DOHH2 (cell line): ENCODE measurements at regions not wholly inside any gene's neighbourhood (a gene's known extent, or its start where the extent isn't known, plus 50 kb on each side); places are given as distances from the start of the nearest gene placed in this dataset.
"Not testable (repeated sequence)": the region's sequence is repeated elsewhere in the genome, so short reads cannot be mapped to it uniquely, and the experiment has no call there.

ENCODE experiments used
- H3F3A ChIP-seq: fragments of 200-600 bp; sonication (generic), shearing (Covaris generic); 2 replicates; pipeline ENCODE4 v1.6.0; 2016; ENCODE audit warnings: antibody characterized with exemption, mild to moderate bottlenecking; ENCODE audit not compliant: control insufficient read depth, insufficient read depth
- H3K27ac ChIP-seq: fragments of 200-600 bp; sonication (generic); 2 replicates; pipeline ENCODE4 v1.5.1; 2014; ENCODE audit warnings: low read depth, mild to moderate bottlenecking, low read length, moderate library complexity
- H3K27me3 ChIP-seq: fragments of 200-600 bp; sonication (generic); 2 replicates; pipeline ENCODE4 v1.6.1; 2014; ENCODE audit warnings: mild to moderate bottlenecking, low read length, mixed read lengths; ENCODE audit not compliant: control insufficient read depth
- H3K36me3 ChIP-seq: fragments of 200-600 bp; sonication (generic); 2 replicates; pipeline ENCODE4 v1.6.1; 2014; ENCODE audit warnings: mild to moderate bottlenecking, low read length, moderate library complexity, mixed read lengths; ENCODE audit not compliant: control insufficient read depth
- H3K4me1 ChIP-seq: fragments of 200-600 bp; sonication (generic); 2 replicates; pipeline ENCODE4 v1.6.1; 2014; ENCODE audit warnings: mild to moderate bottlenecking, low read length, mixed read lengths; ENCODE audit not compliant: control insufficient read depth
- H3K4me2 ChIP-seq: fragments of 200-600 bp; sonication (generic); 2 replicates; pipeline ENCODE4 v1.6.0; 2014; ENCODE audit warnings: mild to moderate bottlenecking, low read length, moderate library complexity
- H3K4me3 ChIP-seq: fragments of 200-600 bp; sonication (generic); 2 replicates; pipeline ENCODE4 v1.5.1; 2014; ENCODE audit warnings: mild to moderate bottlenecking, low read length, mixed read lengths
- H3K79me2 ChIP-seq: fragments of 200-600 bp; sonication (generic); 2 replicates; pipeline ENCODE4 v1.6.1; 2014; ENCODE audit warnings: mild to moderate bottlenecking, low read length, mixed read lengths; ENCODE audit not compliant: control insufficient read depth
- H3K9me2 ChIP-seq: fragments of 200-600 bp; sonication (generic); replicated peaks from 2 replicates; pipeline ENCODE4 v1.6.1; 2014; ENCODE audit warnings: mild to moderate bottlenecking, low read length, mixed read lengths; ENCODE audit not compliant: control insufficient read depth
- H3K9me3 ChIP-seq: fragments of 200-600 bp; sonication (generic); 2 replicates; pipeline ENCODE4 v1.6.1; 2014; ENCODE audit warnings: antibody characterized with exemption, low read length, mixed read lengths; ENCODE audit not compliant: control insufficient read depth, insufficient read depth
- H4K20me1 ChIP-seq: fragments of 200-600 bp; sonication (generic); 2 replicates; pipeline ENCODE4 v1.6.0; 2014; ENCODE audit warnings: low read depth, mild to moderate bottlenecking, antibody characterized with exemption, low read length, moderate library complexity; ENCODE audit not compliant: control insufficient read depth, insufficient read depth
- CTCF ChIP-seq: fragments of 200-600 bp; sonication (generic); IDR thresholded peaks from one replicate; pipeline ENCODE4 v1.5.1; 2014; ENCODE audit warnings: antibody characterized with exemption, mild to moderate bottlenecking, low read depth, low read length; ENCODE audit not compliant: poor library complexity, severe bottlenecking
- EZH2phosphoT487 ChIP-seq: fragments of 200-600 bp; sonication (generic); IDR thresholded peaks from 2 replicates; pipeline ENCODE4 v1.6.1; 2017; ENCODE audit warnings: borderline replicate concordance, mild to moderate bottlenecking, antibody characterized with exemption, low read length, moderate library complexity, mixed read lengths

- H3K4me2 ChIP-seq = no peak overlapping the region
- TF ChIP-seq CTCF (no peak), EZH2phosphoT487 (no peak)
- H3K9me3 ChIP-seq = peaks cover 5% of the 10 kb centered on the region; the same call in 1 of the 2 replicates
- H3K4me1 ChIP-seq = no peaks in the 10 kb centered on the region
- H3K36me3 ChIP-seq = no peaks in the 10 kb centered on the region
- H3F3A ChIP-seq = no peaks in the 10 kb centered on the region
- H3K9me2 ChIP-seq = no peaks in the 10 kb centered on the region
- H3K27ac ChIP-seq = no peak overlapping the region
- H4K20me1 ChIP-seq = no peaks in the 10 kb centered on the region
- H3K27me3 ChIP-seq = no peaks in the 10 kb centered on the region
- H3K4me3 ChIP-seq = no peak overlapping the region
- no peaks in the 10 kb centered on the region for H3K79me2 ChIP-seq
Observed at GRCh38 chr7:42720012-42720411, 191.9 kb downstream of the C7orf25 start.

- H4K20me1 ChIP-seq, H3F3A ChIP-seq, H3K36me3 ChIP-seq, H3K79me2 ChIP-seq, H3K4me2 ChIP-seq, H3K9me2 ChIP-seq, H3K27me3 ChIP-seq, H3K4me1 ChIP-seq, H3K27ac ChIP-seq, H3K4me3 ChIP-seq, H3K9me3 ChIP-seq: not testable (repeated sequence)
Observed at GRCh38 chr7:42718466-42718865, 193.4 kb downstream of the C7orf25 start.

DNA sequence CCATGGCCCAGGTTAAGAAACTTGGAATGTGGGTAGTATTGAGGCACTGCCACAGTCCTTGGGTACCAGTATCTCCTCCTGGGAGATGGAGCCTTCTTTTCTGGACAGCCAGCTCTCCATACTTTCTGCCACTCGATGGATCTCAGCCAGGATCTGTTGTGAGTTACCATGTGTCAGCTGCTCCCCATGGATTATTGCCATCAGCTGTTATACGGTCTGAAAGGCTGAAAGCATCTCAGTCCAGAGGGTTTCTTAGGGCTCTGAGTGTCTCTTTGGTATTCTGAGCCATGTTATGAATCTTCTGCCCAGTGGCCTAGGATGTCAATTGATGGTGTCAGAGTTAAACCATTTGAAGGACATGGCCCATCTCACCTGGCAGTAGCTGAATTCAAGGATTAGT lies 197.5 kb downstream of the C7orf25 start:
- Histone ChIP-seq H3K79me2 (no peaks in the 10 kb centered on the region), H3K36me3 (no peaks in the 10 kb centered on the region), H3K4me3 (no peak overlapping the region), H3F3A (no peaks in the 10 kb centered on the region), H3K27ac (no peak overlapping the region), H3K4me1 (no peaks in the 10 kb centered on the region), H3K9me2 (no peaks in the 10 kb centered on the region), H3K27me3 (no peaks in the 10 kb centered on the region), H3K9me3 (peaks cover 8% of the 10 kb centered on the region; the same call in 1 of the 2 replicates), H3K4me2 (no peak overlapping the region), H4K20me1 (no peaks in the 10 kb centered on the region)
- TF ChIP-seq EZH2phosphoT487 (no peak), CTCF (no peak)

- H3F3A ChIP-seq = no peaks in the 10 kb centered on the region
- H3K36me3 ChIP-seq = no peaks in the 10 kb centered on the region
- no peak for TF ChIP-seq EZH2phosphoT487
- TF ChIP-seq CTCF = no peak
- H3K27me3 ChIP-seq = no peaks in the 10 kb centered on the region
- no peaks in the 10 kb centered on the region for H3K4me1 ChIP-seq
- H3K27ac ChIP-seq = no peak overlapping the region
- H3K9me2 ChIP-seq = no peaks in the 10 kb centered on the region
- no peak overlapping the region for H3K4me2 ChIP-seq
- H3K79me2 ChIP-seq = no peaks in the 10 kb centered on the region
- peaks cover 3% of the 10 kb centered on the region; the same call in 1 of the 2 replicates for H3K9me3 ChIP-seq
- H3K4me3 ChIP-seq = no peak overlapping the region
- H4K20me1 ChIP-seq = no peaks in the 10 kb centered on the region
Observed at GRCh38 chr7:42709284-42709683, 202.6 kb downstream of the C7orf25 start.
